ENCODE measurements at regions not wholly inside any gene's neighbourhood (a gene's known extent, or its start where the extent isn't known, plus 50 kb on each side); places are given as distances from the start of the nearest gene placed in this dataset.

GRCh38 chr2:64363140-64363539 lies 90.8 kb upstream of the LGALSL start:
- ChIA-PET CTCF (interaction anchor here (1.2 kb wide), 1 partner anchor 22 kb away, joined by 3 read pairs; no protein-coding TSS in a partner anchor), POLR2A (no interaction called here)
- Mint-ChIP-seq H3K27ac (no peak overlapping the region), H3K4me1 (peaks cover 11% of the 10 kb centered on the region), H3K9me3 (ENCODE audit: insufficient read depth) (no peaks in the 10 kb centered on the region), H3K27me3 (peaks cover 13% of the 10 kb centered on the region), H3K4me3 (no peak overlapping the region)
- Histone ChIP-seq H3K4me3 (ENCODE audit: control extremely low read depth in 1 of 5, extremely low read depth in 1 of 5, insufficient read depth in 1 of 5, low read depth in 2 of 5, low read length in 4 of 5) (no peak overlapping the region), H3K4me1 (ENCODE audit: control insufficient read depth in 2 of 2, insufficient read depth in 2 of 2, low read length in 2 of 2) (peaks cover 4 to 11% of the 10 kb centered on the region in 2 donors), H2AFZ (ENCODE audit: insufficient read depth, low read depth, low read length, poor library complexity, severe bottlenecking) (no peak overlapping the region), H4K20me1 (ENCODE audit: control insufficient read depth, insufficient read depth, low read length, poor library complexity, severe bottlenecking) (no peaks in the 10 kb centered on the region), H3K27ac (ENCODE audit: low read length in 2 of 2) (no peak overlapping the region), H3K9me3 (ENCODE audit: control extremely low read depth in 1 of 3, control insufficient read depth in 2 of 3, insufficient read depth in 1 of 3, low read length in 2 of 3) (no peaks in the 10 kb centered on the region), H3K79me2 (ENCODE audit: control insufficient read depth, insufficient read depth, low read length) (no peaks in the 10 kb centered on the region), H3K27me3 (replicated peaks in 1 of 4; ENCODE audit: control extremely low read depth in 1 of 4, control insufficient read depth in 3 of 4, insufficient read depth in 4 of 4, low read length in 3 of 4) (peaks cover 0 to 9% (median 4%) of the 10 kb centered on the region in 4 experiments), H3K4me2 (replicated peaks; ENCODE audit: low read depth, low read length, poor library complexity, severe bottlenecking) (no peak overlapping the region), H3K36me3 (replicated peaks in 1 of 2; ENCODE audit: control extremely low read depth in 1 of 2, control insufficient read depth in 1 of 2, extremely low read depth in 1 of 2, insufficient read depth in 2 of 2, low read length in 1 of 2) (no peaks in the 10 kb centered on the region), H3K9ac (ENCODE audit: low read length) (no peak overlapping the region)
- WGBS (ENCODE audit: insufficient coverage): 88% methylated on average over 2 of the region's 4 CpGs
- no peak for DNase-seq
- no peak for TF ChIP-seq EZH2 (IDR thresholded peaks at IDR 0.05; ENCODE audit: borderline replicate concordance, insufficient read depth, low read depth, low read length, poor library complexity, severe bottlenecking)
- TF ChIP-seq, protein P1, sequence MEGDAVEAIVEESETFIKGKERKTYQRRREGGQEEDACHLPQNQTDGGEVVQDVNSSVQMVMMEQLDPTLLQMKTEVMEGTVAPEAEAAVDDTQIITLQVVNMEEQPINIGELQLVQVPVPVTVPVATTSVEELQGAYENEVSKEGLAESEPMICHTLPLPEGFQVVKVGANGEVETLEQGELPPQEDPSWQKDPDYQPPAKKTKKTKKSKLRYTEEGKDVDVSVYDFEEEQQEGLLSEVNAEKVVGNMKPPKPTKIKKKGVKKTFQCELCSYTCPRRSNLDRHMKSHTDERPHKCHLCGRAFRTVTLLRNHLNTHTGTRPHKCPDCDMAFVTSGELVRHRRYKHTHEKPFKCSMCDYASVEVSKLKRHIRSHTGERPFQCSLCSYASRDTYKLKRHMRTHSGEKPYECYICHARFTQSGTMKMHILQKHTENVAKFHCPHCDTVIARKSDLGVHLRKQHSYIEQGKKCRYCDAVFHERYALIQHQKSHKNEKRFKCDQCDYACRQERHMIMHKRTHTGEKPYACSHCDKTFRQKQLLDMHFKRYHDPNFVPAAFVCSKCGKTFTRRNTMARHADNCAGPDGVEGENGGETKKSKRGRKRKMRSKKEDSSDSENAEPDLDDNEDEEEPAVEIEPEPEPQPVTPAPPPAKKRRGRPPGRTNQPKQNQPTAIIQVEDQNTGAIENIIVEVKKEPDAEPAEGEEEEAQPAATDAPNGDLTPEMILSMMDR (IDR thresholded peaks at IDR 0.05): no peak
- ATAC-seq (ENCODE audit: low read depth): no peak
- intact Hi-C loops (cut with micrococcal nuclease): loop anchor here (10.0 kb wide), 1 partner anchor 62 kb away; no protein-coding TSS in a partner anchor

GRCh38 chr2:64363848-64364247 lies 90.1 kb upstream of the LGALSL start:
- H3K4me1 ChIP-seq (ENCODE audit: control insufficient read depth in 2 of 2, insufficient read depth in 2 of 2, low read length in 2 of 2): peaks cover 4 to 11% of the 10 kb centered on the region in 2 donors
- no peak overlapping the region for H3K4me3 ChIP-seq (ENCODE audit: control extremely low read depth in 1 of 5, extremely low read depth in 1 of 5, insufficient read depth in 1 of 5, low read depth in 2 of 5, low read length in 4 of 5)
- no peaks in the 10 kb centered on the region for H3K36me3 ChIP-seq (replicated peaks in 1 of 2; ENCODE audit: control extremely low read depth in 1 of 2, control insufficient read depth in 1 of 2, extremely low read depth in 1 of 2, insufficient read depth in 2 of 2, low read length in 1 of 2)
- H3K4me2 ChIP-seq (replicated peaks; ENCODE audit: low read depth, low read length, poor library complexity, severe bottlenecking): no peak overlapping the region
- H3K79me2 ChIP-seq (ENCODE audit: control insufficient read depth, insufficient read depth, low read length): no peaks in the 10 kb centered on the region
- CTCF ChIA-PET: interaction anchor here (0.9 to 1.2 kb wide), 2 partner anchors 23 to 33 kb away, joined by 3 to 4 read pairs; no protein-coding TSS in a partner anchor
- H3K9me3 ChIP-seq (ENCODE audit: control extremely low read depth in 1 of 3, control insufficient read depth in 2 of 3, insufficient read depth in 1 of 3, low read length in 2 of 3): no peaks in the 10 kb centered on the region
- H3K4me1 Mint-ChIP-seq: peaks cover 11% of the 10 kb centered on the region
- no peak overlapping the region for H3K9ac ChIP-seq (ENCODE audit: low read length)
- no peak overlapping the region for H2AFZ ChIP-seq (ENCODE audit: insufficient read depth, low read depth, low read length, poor library complexity, severe bottlenecking)
- no peaks in the 10 kb centered on the region for H3K9me3 Mint-ChIP-seq (ENCODE audit: insufficient read depth)
- no peak overlapping the region for H3K27ac ChIP-seq (ENCODE audit: low read length in 2 of 2)
- 76% methylated on average over 2 of the region's 2 CpGs for WGBS (ENCODE audit: insufficient coverage)
- H3K27ac Mint-ChIP-seq: no peak overlapping the region
- DNase-seq (no peak), ATAC-seq (ENCODE audit: low read depth) (no peak)
- intact Hi-C loops (cut with micrococcal nuclease): loop anchor here (10.0 kb wide), 1 partner anchor 61 kb away; no protein-coding TSS in a partner anchor
- H3K4me3 Mint-ChIP-seq: no peak overlapping the region
- no peaks in the 10 kb centered on the region for H4K20me1 ChIP-seq (ENCODE audit: control insufficient read depth, insufficient read depth, low read length, poor library complexity, severe bottlenecking)
- no peak for TF ChIP-seq EZH2 (IDR thresholded peaks at IDR 0.05; ENCODE audit: borderline replicate concordance, insufficient read depth, low read depth, low read length, poor library complexity, severe bottlenecking)
- TF ChIP-seq, protein P1 (IDR thresholded peaks at IDR 0.05): no peak
- H3K27me3 ChIP-seq (replicated peaks in 1 of 4; ENCODE audit: control extremely low read depth in 1 of 4, control insufficient read depth in 3 of 4, insufficient read depth in 4 of 4, low read length in 3 of 4): peaks cover 0 to 5% (median 1%) of the 10 kb centered on the region in 4 experiments
- peaks cover 14% of the 10 kb centered on the region for H3K27me3 Mint-ChIP-seq
- POLR2A ChIA-PET: no interaction called here

Measured in B cell (primary cell).